DND-41 (cell line): ENCODE measurements at regions not wholly inside any gene's neighbourhood (a gene's known extent, or its start where the extent isn't known, plus 50 kb on each side); places are given as distances from the start of the nearest gene placed in this dataset.

Source experiments
- CTCF ChIP-seq: IDR thresholded peaks from 2 replicates; pipeline ENCODE4 v1.5.1; 2012; ENCODE audit warnings: borderline replicate concordance, low read length, moderate library complexity, mild to moderate bottlenecking; ENCODE audit not compliant: poor library complexity, severe bottlenecking; ENCODE audit errors: extremely low read depth
- EZH2 ChIP-seq: IDR thresholded peaks from 3 replicates; pipeline ENCODE4 v1.6.1; 2012; ENCODE audit warnings: borderline replicate concordance, low read depth, mild to moderate bottlenecking, moderate library complexity, low read length, inconsistent platforms; ENCODE audit not compliant: severe bottlenecking

GRCh38 chr16:48030926-48031325 lies 124.9 kb downstream of the ABCC12 start:
- TF ChIP-seq CTCF = no peak
- TF ChIP-seq EZH2 = no peak
